A549 (cell line): ENCODE measurements at regions not wholly inside any gene's neighbourhood (a gene's known extent, or its start where the extent isn't known, plus 50 kb on each side); places are given as distances from the start of the nearest gene placed in this dataset.

Experiments
- ATAC-seq, 2 experiments: fragments of 200-7000 bp in 1 of 2; fragments of >200 bp in 1 of 2; cut with Nextera tagmentation in 1 of 2; cut with Tn5 transposase in 1 of 2; 3 replicates each; pipeline versions ENCODE4 v1.8.0 to v1.9.1; 2018 to 2020; ENCODE audit warnings: mild to moderate bottlenecking in 1 of 2, moderate library complexity in 1 of 2
- CTCF ChIA-PET: fragments of 300-600 bp; sonication (Branson Sonifier 250); formaldehyde crosslinking; extraction: SDS; loops from one replicate; lab custom pipeline; 2021; ENCODE audit warnings: antibody characterized with exemption, inconsistent platforms; lab: Yijun Ruan, JAX
- POLR2A ChIA-PET: fragments of 350-600 bp; formaldehyde crosslinking; extraction: SDS; loops from one replicate; lab custom pipeline; 2021; ENCODE audit warnings: antibody characterized with exemption, inconsistent platforms; lab: Yijun Ruan, JAX
- DNase-seq, 2 experiments: peaks; one replicate each; pipeline versions ENCODE4 v3.0.0 to v3.0.0-alpha.2; 2011 to 2016; ENCODE audit warnings: low read depth in 1 of 2, low spot score in 1 of 2
- FAIRE-seq: peaks from 2 replicates; lab custom pipeline; 2011; peaks lifted over from hg19 to GRCh38; lab: Jason Lieb, UNC
- H3K27ac ChIP-seq, 2 experiments: fragments of >200 bp; sonication (Bioruptor Twin); formaldehyde crosslinking; 3 replicates each; pipeline ENCODE4 v1.5.1; 2016 to 2017
- H3K4me1 ChIP-seq: fragments of >200 bp; sonication (Bioruptor Twin); formaldehyde crosslinking; 3 replicates; pipeline ENCODE4 v1.6.1; 2016
- H3K4me2 ChIP-seq: fragments of >200 bp; sonication (Bioruptor Twin); formaldehyde crosslinking; 3 replicates; pipeline ENCODE4 v1.6.1; 2016
- H3K4me3 ChIP-seq: fragments of >200 bp; sonication (Bioruptor Twin); formaldehyde crosslinking; 3 replicates; pipeline ENCODE4 v1.5.1; 2016
- H3K9me3 ChIP-seq: fragments of >200 bp; sonication (Bioruptor Twin); formaldehyde crosslinking; 3 replicates; pipeline ENCODE4 v1.6.1; 2016
- BCL3 ChIP-seq: fragments of >200 bp; sonication (Bioruptor Twin); formaldehyde crosslinking; IDR thresholded peaks from 3 replicates; pipeline ENCODE4 v1.6.1; 2016
- BHLHE40 ChIP-seq: IDR thresholded peaks from 2 replicates; pipeline ENCODE4 v1.6.1; 2012; ENCODE audit warnings: low read depth, low read length, inconsistent platforms
- CEBPB ChIP-seq, 2 experiments: fragments of >200 bp in 1 of 2; sonication (Bioruptor Twin) in 1 of 2; formaldehyde crosslinking in 1 of 2; IDR thresholded peaks; 2 replicates each; pipeline ENCODE4 v1.6.1; 2012 to 2016
- EHMT2 ChIP-seq: fragments of 200-600 bp; sonication (generic); IDR thresholded peaks from 2 replicates; pipeline ENCODE4 v1.6.1; 2016; ENCODE audit warnings: antibody characterized with exemption, low read depth, mild to moderate bottlenecking, moderate library complexity
- ELK1 ChIP-seq: fragments of 150-350 bp; IDR thresholded peaks from 2 replicates; pipeline ENCODE4 v1.6.1; 2014; ENCODE audit warnings: low read depth, mild to moderate bottlenecking, low read length
- EP300 ChIP-seq, 2 experiments: fragments of >200 bp; sonication (Bioruptor Twin); formaldehyde crosslinking; IDR thresholded peaks; 2 replicates in 1 of 2; 3 replicates in 1 of 2; pipeline ENCODE4 v1.6.1; 2016 to 2017
- ESRRA ChIP-seq: fragments of 150-350 bp; IDR thresholded peaks from 2 replicates; pipeline ENCODE4 v1.6.1; 2014; ENCODE audit warnings: mild to moderate bottlenecking, low read length, borderline replicate concordance
- FOSB ChIP-seq: fragments of 250-450 bp; sonication (Bioruptor Pico); IDR thresholded peaks from 2 replicates; pipeline ENCODE4 v1.5.0; 2020; ENCODE audit warnings: mild to moderate bottlenecking, moderate library complexity
- FOSL2 ChIP-seq, 2 experiments: fragments of 450-650 bp in 1 of 2; fragments of >200 bp in 1 of 2; sonication (Bioruptor Twin) in 1 of 2; formaldehyde crosslinking; IDR thresholded peaks; 2 replicates each; pipeline versions ENCODE4 v1.5.0 to v1.6.1; 2016 to 2020; ENCODE audit warnings: mild to moderate bottlenecking in 1 of 2, moderate library complexity in 1 of 2
- FOXS1 ChIP-seq: fragments of 250-450 bp; sonication (Bioruptor Pico); IDR thresholded peaks from 2 replicates; pipeline ENCODE4 v1.5.0; 2020; ENCODE audit warnings: mild to moderate bottlenecking, moderate library complexity
- GATA3 ChIP-seq: IDR thresholded peaks from 2 replicates; pipeline ENCODE4 v1.6.1; 2012; ENCODE audit warnings: borderline replicate concordance
- HDAC2 ChIP-seq: fragments of 200-600 bp; sonication (generic); IDR thresholded peaks from 2 replicates; pipeline ENCODE4 v1.6.1; 2016
- HES2 ChIP-seq: fragments of >200 bp; sonication (Bioruptor Twin); formaldehyde crosslinking; IDR thresholded peaks from 2 replicates; pipeline ENCODE4 v1.6.1; 2016
- HMGXB4 ChIP-seq: fragments of 250-450 bp; sonication (Bioruptor Pico); IDR thresholded peaks from 2 replicates; pipeline ENCODE4 v1.5.0; 2021; ENCODE audit warnings: mild to moderate bottlenecking, moderate library complexity, borderline replicate concordance
- HOXA7 ChIP-seq: fragments of 250-450 bp; sonication (Bioruptor Pico); IDR thresholded peaks from 2 replicates; pipeline ENCODE4 v1.5.0; 2020; ENCODE audit warnings: mild to moderate bottlenecking, moderate library complexity
- MYC ChIP-seq: IDR thresholded peaks from 2 replicates; pipeline ENCODE4 v1.6.1; 2012; ENCODE audit warnings: mild to moderate bottlenecking, inconsistent platforms, low read length, improper control_type of control experiment, borderline replicate concordance
- NFE2L2 ChIP-seq: fragments of 150-350 bp; conservative IDR thresholded peaks from 2 replicates; pipeline ENCODE4 v1.6.1; 2014; ENCODE audit warnings: low read length
- NR3C1 ChIP-seq: fragments of >200 bp; sonication (Bioruptor Twin); formaldehyde crosslinking; IDR thresholded peaks from 3 replicates; pipeline ENCODE4 v1.6.1; 2017
- RAD21 ChIP-seq, 2 experiments: fragments of >200 bp in 1 of 2; sonication (Bioruptor Twin) in 1 of 2; formaldehyde crosslinking in 1 of 2; IDR thresholded peaks in 1 of 2; conservative IDR thresholded peaks in 1 of 2; 2 replicates in 1 of 2; 3 replicates in 1 of 2; pipeline ENCODE4 v1.6.1; 2012 to 2018; ENCODE audit warnings: inconsistent platforms in 1 of 2
- TFCP2L1 ChIP-seq: fragments of 250-450 bp; sonication (Bioruptor Pico); IDR thresholded peaks from 2 replicates; pipeline ENCODE4 v1.5.0; 2021; ENCODE audit warnings: mild to moderate bottlenecking
- ZC3H11A ChIP-seq: fragments of 450-650 bp; IDR thresholded peaks from 2 replicates; pipeline ENCODE4 v1.6.1; 2014; ENCODE audit warnings: antibody characterized with exemption, mild to moderate bottlenecking
- ZFP36 ChIP-seq: fragments of 450-650 bp; IDR thresholded peaks from 2 replicates; pipeline ENCODE4 v1.6.1; 2014; ENCODE audit warnings: borderline replicate concordance; ENCODE audit not compliant: partially characterized antibody
- WGBS: methylation state at CpG from one replicate; pipeline ENCODE4 v1.1.6; 2017; ENCODE audit errors: missing lambda C conversion rate; 5-methylcytosine and 5-hydroxymethylcytosine counted together

GRCh38 chr22:47367107-47367690 lies 604.7 kb downstream of the TBC1D22A start:
- Histone ChIP-seq H3K4me1 (no peaks in the 10 kb centered on the region), H3K9me3 (no peaks in the 10 kb centered on the region), H3K27ac (no peak overlapping the region), H3K4me2 (no peak overlapping the region), H3K4me3 (no peak overlapping the region)
- FAIRE-seq (no peak), DNase-seq (no peak), ATAC-seq (no peak)
- no peak for TF ChIP-seq MYC
- TF ChIP-seq CEBPB (IDR thresholded peaks at IDR 0.05) = no peak
- no peak for TF ChIP-seq BHLHE40
- no peak for TF ChIP-seq EHMT2
- POLR2A ChIA-PET = no interaction called here
- 18% methylated on average over 2 of the region's 7 CpGs for WGBS
- CTCF ChIA-PET = interaction anchor here (0.5 kb wide), 1 partner anchor 1457 kb away, joined by 3 read pairs; no protein-coding TSS in a partner anchor

GRCh38 chr22:47366026-47366767 lies 603.7 kb downstream of the TBC1D22A start:
- ATAC-seq (no peak), DNase-seq (no peak), FAIRE-seq (no peak)
- Histone ChIP-seq H3K4me1 (no peaks in the 10 kb centered on the region), H3K9me3 (peaks cover 5% of the 10 kb centered on the region; the same call in 2 of the 3 replicates), H3K4me2 (no peak overlapping the region), H3K4me3 (no peak overlapping the region), H3K27ac (no peak overlapping the region)
- POLR2A ChIA-PET = no interaction called here
- TF ChIP-seq ZC3H11A = no peak
- TF ChIP-seq ESRRA = no peak
- no peak for TF ChIP-seq TFCP2L1 (CRISPR knock-in tag)
- TF ChIP-seq ZFP36 = no peak
- TF ChIP-seq HMGXB4 (CRISPR knock-in tag) = no peak
- TF ChIP-seq BCL3 = no peak
- TF ChIP-seq RAD21 (conservative IDR thresholded peaks at IDR 0.05 in 1 of 2, IDR thresholded peaks at IDR 0.05 in 1 of 2) = no peak
- no peak for TF ChIP-seq NFE2L2
- TF ChIP-seq FOSL2 (IDR thresholded peaks at IDR 0.05) = no peak
- TF ChIP-seq FOSL2 (CRISPR knock-in tag; IDR thresholded peaks at IDR 0.05) = no peak
- no peak for TF ChIP-seq NR3C1
- 41% methylated on average over 17 of the region's 17 CpGs for WGBS
- CTCF ChIA-PET = no interaction called here

- CTCF ChIA-PET = no interaction called here
- Histone ChIP-seq H3K9me3 (peaks cover 8% of the 10 kb centered on the region; the same call in 2 of the 3 replicates), H3K27ac (no peak overlapping the region), H3K4me3 (no peak overlapping the region), H3K4me1 (no peaks in the 10 kb centered on the region)
- FAIRE-seq (no peak), ATAC-seq (no peak), DNase-seq (no peak)
- 89% methylated on average over 3 of the region's 3 CpGs for WGBS
- POLR2A ChIA-PET = no interaction called here
- TF ChIP-seq NFE2L2 (no peak), BCL3 (no peak), FOSB (CRISPR knock-in tag) (no peak), HOXA7 (CRISPR knock-in tag) (no peak), EP300 (IDR thresholded peaks at IDR 0.05) (no peak), FOXS1 (CRISPR knock-in tag) (no peak), HDAC2 (no peak), ELK1 (no peak), HES2 (no peak), MYC (no peak), GATA3 (no peak)
- TF ChIP-seq, all 56 proteins: peak for 0
- H3K4me2 ChIP-seq = no peak overlapping the region
Observed at GRCh38 chr22:47361247-47361646, 598.8 kb downstream of the TBC1D22A start.
